C4-2B (cell line): ENCODE measurements at regions not wholly inside any gene's neighbourhood (a gene's known extent, or its start where the extent isn't known, plus 50 kb on each side); places are given as distances from the start of the nearest gene placed in this dataset.

ENCODE experiments used
- H3K27ac ChIP-seq: fragments of 450-650 bp; 2 replicates; pipeline ENCODE4 v1.5.1; 2017
- ZFX ChIP-seq: fragments of 450-650 bp; IDR thresholded peaks from 2 replicates; pipeline ENCODE4 v1.6.1; 2017
- TF ChIP-seq, protein P1 (sequence below): fragments of 450-650 bp; conservative IDR thresholded peaks from 2 replicates; pipeline ENCODE4 v1.5.1; 2017; ENCODE audit warnings: mild to moderate bottlenecking

DNA sequence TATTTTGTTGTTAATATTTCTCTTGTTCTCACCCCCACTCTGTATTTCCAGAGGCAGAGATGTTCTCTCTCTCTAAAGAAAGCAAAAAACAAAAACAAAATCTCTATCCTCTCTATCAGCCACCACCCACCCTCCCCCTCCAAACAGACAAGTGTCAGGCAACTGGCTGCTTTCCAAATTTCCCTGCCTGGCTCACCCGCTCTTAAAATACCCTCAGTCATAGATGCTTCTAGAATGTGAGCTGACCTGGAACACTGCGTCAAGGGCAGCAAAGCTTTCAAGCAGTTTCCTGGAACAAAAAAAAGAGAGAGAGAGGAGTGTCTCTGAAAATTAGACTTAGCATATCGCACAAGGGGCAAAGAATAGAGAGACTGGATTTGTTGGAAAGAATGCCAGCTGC lies 341.0 kb upstream of the ZMIZ1 start:
- no peak overlapping the region for H3K27ac ChIP-seq
- TF ChIP-seq ZFX = no peak
- TF ChIP-seq, protein P1, sequence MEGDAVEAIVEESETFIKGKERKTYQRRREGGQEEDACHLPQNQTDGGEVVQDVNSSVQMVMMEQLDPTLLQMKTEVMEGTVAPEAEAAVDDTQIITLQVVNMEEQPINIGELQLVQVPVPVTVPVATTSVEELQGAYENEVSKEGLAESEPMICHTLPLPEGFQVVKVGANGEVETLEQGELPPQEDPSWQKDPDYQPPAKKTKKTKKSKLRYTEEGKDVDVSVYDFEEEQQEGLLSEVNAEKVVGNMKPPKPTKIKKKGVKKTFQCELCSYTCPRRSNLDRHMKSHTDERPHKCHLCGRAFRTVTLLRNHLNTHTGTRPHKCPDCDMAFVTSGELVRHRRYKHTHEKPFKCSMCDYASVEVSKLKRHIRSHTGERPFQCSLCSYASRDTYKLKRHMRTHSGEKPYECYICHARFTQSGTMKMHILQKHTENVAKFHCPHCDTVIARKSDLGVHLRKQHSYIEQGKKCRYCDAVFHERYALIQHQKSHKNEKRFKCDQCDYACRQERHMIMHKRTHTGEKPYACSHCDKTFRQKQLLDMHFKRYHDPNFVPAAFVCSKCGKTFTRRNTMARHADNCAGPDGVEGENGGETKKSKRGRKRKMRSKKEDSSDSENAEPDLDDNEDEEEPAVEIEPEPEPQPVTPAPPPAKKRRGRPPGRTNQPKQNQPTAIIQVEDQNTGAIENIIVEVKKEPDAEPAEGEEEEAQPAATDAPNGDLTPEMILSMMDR = no peak

DNA sequence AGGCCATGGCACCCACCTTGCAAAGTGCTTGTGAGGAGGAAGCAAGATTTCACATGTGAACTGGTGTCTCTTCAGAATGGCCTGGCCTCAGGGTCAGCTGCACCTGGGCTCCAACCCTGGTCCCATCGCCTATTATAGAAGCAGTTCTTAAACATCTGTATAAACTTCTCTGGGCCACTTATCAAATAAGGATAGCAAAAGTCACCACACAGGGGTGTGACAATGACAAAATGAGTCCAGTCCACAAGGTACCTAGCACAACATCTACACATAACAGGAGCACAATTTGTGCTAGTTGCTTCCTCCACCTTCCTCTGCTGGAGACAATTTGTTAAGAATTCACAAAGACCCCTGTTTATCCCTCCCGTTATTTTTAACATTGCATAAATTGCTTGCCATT lies 340.6 kb upstream of the ZMIZ1 start:
- TF ChIP-seq, protein P1 = no peak
- no peak for TF ChIP-seq ZFX
- H3K27ac ChIP-seq = no peak overlapping the region

DNA sequence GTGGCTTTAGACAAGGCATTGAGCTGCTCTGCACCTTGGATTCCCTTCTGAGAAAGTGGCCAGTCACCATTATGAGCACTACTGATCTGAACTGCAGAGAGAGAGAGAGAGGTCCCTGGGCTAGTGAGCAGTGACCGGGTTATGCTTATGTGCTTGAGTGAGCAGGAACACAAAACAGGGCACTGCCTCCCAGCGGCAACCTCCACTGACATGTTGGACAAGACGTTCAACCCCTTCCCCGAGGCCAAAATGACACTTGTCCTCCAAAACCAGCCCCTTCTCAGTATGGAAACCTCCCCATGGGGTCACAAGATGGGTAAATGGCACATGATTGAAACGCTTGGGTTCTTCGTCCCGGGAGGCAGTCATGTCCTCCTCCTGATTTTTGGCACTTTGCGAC lies 339.4 kb upstream of the ZMIZ1 start:
- TF ChIP-seq, protein P1 = no peak
- TF ChIP-seq ZFX = no peak
- H3K27ac ChIP-seq = peak overlapping the region; percentile 57

DNA sequence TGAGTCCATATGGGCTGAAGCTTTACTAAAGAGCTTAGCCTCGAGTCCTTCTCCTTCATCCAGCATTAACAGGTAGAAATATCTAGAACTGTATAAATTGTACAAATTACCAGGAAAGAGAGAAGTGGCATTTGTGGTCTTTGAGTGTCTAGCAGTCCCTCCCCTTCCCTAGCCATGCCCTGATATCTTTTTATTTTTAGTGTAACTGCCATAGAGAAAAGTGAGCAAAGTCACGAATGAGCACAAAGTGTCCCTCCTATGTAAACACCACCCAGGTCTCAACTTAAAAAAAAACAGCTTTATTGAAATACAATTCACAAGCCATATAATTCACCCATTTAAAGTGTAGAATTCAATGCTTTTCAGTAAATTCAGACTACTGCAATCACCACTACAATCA lies 339.0 kb upstream of the ZMIZ1 start:
- no peak for TF ChIP-seq ZFX
- TF ChIP-seq, protein P1 = no peak
- H3K27ac ChIP-seq = peak overlapping the region; percentile 57

DNA sequence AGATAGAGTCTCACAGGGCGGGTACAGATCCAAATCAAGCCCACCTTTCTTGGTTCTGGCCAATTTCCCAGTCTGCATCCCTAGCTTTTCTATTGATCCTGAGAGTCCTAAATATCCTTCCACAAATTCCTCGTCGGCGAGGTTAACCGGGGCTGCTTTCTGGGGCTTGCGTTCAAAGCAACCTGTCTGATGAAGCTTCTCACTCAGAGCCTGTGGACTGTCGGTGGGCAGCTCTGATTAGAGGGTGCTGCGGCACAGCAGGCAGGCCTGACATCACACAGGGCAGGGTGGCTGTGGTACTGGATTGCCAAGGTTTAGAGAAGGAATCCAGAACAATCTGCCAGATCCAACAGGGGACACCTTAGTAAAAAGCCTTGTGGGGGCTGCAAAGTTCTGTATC lies 338.0 kb upstream of the ZMIZ1 start:
- TF ChIP-seq, protein P1 = no peak
- no peak for TF ChIP-seq ZFX
- peak overlapping the region; percentile 10; the same call in 1 of the 2 replicates for H3K27ac ChIP-seq

DNA sequence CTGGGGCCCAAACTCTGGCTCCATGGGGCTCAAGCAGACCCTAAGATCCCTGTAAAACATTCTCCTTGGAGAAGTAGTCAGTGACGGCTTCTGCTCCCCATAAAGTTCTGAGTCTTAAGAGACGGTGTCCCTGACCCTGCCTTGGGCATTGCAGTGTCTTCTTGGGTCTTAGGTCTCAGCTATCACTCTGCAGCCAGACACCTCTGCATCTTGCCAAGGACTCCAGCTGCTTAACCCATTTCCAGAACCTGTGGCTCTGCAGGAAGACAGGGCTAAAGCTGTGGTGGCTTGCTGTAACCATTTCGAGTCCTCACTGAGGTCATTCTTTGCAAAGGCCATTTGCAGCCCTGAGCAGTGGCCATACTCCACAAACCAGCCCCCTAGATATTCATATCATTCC lies 337.1 kb upstream of the ZMIZ1 start:
- no peak overlapping the region for H3K27ac ChIP-seq
- TF ChIP-seq, protein P1 = no peak
- TF ChIP-seq ZFX = no peak

DNA sequence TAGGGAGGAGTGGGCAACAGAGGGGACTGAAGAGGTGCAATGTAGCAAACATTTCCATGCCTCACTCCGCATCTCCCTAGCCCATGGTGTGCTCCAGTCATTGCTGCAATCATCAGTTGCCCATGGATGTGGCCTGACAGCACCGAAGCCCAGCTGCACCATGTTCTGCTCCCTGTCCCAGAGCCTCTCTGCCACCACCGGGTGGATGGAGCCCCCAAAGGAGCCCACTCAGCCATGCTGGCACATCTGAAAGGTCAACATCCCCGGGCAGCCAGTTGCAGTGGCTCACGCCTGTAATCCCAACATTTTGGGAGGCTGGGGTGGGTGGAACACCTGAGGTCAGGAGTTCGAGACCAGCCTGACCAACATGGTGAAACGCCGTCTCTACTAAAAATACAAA lies 336.4 kb upstream of the ZMIZ1 start:
- no peak overlapping the region for H3K27ac ChIP-seq
- TF ChIP-seq ZFX = no peak
- TF ChIP-seq, protein P1 = no peak
